ENCODE measurements at regions not wholly inside any gene's neighbourhood (a gene's known extent, or its start where the extent isn't known, plus 50 kb on each side); places are given as distances from the start of the nearest gene placed in this dataset.

- TF ChIP-seq POLR2A (IDR thresholded peaks at IDR 0.05; ENCODE audit: low read depth, low read length) (no peak), CTCF (IDR thresholded peaks at IDR 0.05; ENCODE audit: extremely low read depth in 1 of 2, insufficient read depth in 1 of 2, low read depth in 1 of 2, low read length in 2 of 2) (no peak), POLR2AphosphoS5 (IDR thresholded peaks at IDR 0.05; ENCODE audit: insufficient read depth, low read depth, low read length) (no peak), EZH2 (IDR thresholded peaks at IDR 0.05; ENCODE audit: borderline replicate concordance, low read depth, low read length, severe bottlenecking) (no peak), GATA2 (IDR thresholded peaks at IDR 0.05; ENCODE audit: insufficient read depth, insufficient read length, low read depth, low read length) (no peak), MYC (IDR thresholded peaks at IDR 0.05; ENCODE audit: low read depth, low read length) (no peak)
- TF ChIP-seq, protein P1, sequence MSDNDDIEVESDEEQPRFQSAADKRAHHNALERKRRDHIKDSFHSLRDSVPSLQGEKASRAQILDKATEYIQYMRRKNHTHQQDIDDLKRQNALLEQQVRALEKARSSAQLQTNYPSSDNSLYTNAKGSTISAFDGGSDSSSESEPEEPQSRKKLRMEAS (IDR thresholded peaks at IDR 0.05; ENCODE audit: insufficient read depth, insufficient read length) = no peak
These were observed 272.3 kb downstream of the ARRDC4 start for GRCh38 chr15:98232761-98233160.
